GM18519 (cell line): ENCODE measurements at regions not wholly inside any gene's neighbourhood (a gene's known extent, or its start where the extent isn't known, plus 50 kb on each side); places are given as distances from the start of the nearest gene placed in this dataset.

ENCODE experiments used
- ATAC-seq: cut with Tn5 transposase; IDR thresholded peaks from one replicate; pipeline ENCODE4 v1.9.1; 2021; ENCODE audit warnings: mild to moderate bottlenecking, moderate library complexity; ENCODE audit not compliant: unreplicated experiment, low FRiP score

- ATAC-seq, result no peak
These were observed 355.3 kb upstream of the SMIM21 start for GRCh38 chr18:75782826-75783225.

- ATAC-seq, result no peak
These were observed 354.7 kb upstream of the SMIM21 start for GRCh38 chr18:75782204-75782603.

GRCh38 chr18:75779910-75780309 is 352.4 kb upstream of the SMIM21 start:
- ATAC-seq, result no peak

GRCh38 chr18:75779450-75779849 is 351.9 kb upstream of the SMIM21 start:
- ATAC-seq, result no peak

GRCh38 chr18:75777630-75778029 is 350.1 kb upstream of the SMIM21 start:
- no peak for ATAC-seq

GRCh38 chr18:75775121-75775520 is 347.6 kb upstream of the SMIM21 start:
- no peak for ATAC-seq

GRCh38 chr18:75773618-75774017 is 346.1 kb upstream of the SMIM21 start:
- ATAC-seq, result no peak

GRCh38 chr18:75762758-75763157 is 335.3 kb upstream of the SMIM21 start:
- ATAC-seq, result no peak

- no peak for ATAC-seq
These were observed 332.7 kb upstream of the SMIM21 start for GRCh38 chr18:75760208-75760607.

GRCh38 chr18:75757951-75758350 is 330.4 kb upstream of the SMIM21 start:
- no peak for ATAC-seq

- no peak for ATAC-seq
These were observed 326.9 kb upstream of the SMIM21 start for GRCh38 chr18:75754433-75754832.

GRCh38 chr18:75753753-75754152 is 326.2 kb upstream of the SMIM21 start:
- no peak for ATAC-seq

GRCh38 chr18:75752740-75753263 is 325.3 kb upstream of the SMIM21 start:
- no peak for ATAC-seq

- no peak for ATAC-seq
These were observed 317.6 kb upstream of the SMIM21 start for GRCh38 chr18:75745147-75745546.

GRCh38 chr18:75742516-75742915 is 315.0 kb upstream of the SMIM21 start:
- ATAC-seq, result no peak

- no peak for ATAC-seq
These were observed 312.2 kb upstream of the SMIM21 start for GRCh38 chr18:75739682-75740081.

- no peak for ATAC-seq
These were observed 307.8 kb upstream of the SMIM21 start for GRCh38 chr18:75735291-75735690.

GRCh38 chr18:75730249-75730648 is 302.7 kb upstream of the SMIM21 start:
- ATAC-seq, result no peak

- no peak for ATAC-seq
These were observed 301.1 kb upstream of the SMIM21 start for GRCh38 chr18:75728621-75729020.

GRCh38 chr18:75727456-75727855 is 300.0 kb upstream of the SMIM21 start:
- ATAC-seq, result no peak

GRCh38 chr18:75723521-75724340 is 296.2 kb upstream of the SMIM21 start:
- ATAC-seq, result no peak

GRCh38 chr18:75714766-75715165 is 287.3 kb upstream of the SMIM21 start:
- no peak for ATAC-seq
